Tibial nerve (tissue), 4 donors: ENCODE measurements at regions not wholly inside any gene's neighbourhood (a gene's known extent, or its start where the extent isn't known, plus 50 kb on each side); places are given as distances from the start of the nearest gene placed in this dataset.

Source experiments
- CTCF ChIP-seq, 5 experiments: fragments of 200-600 bp in 3 of 5; fragments of 450-650 bp in 2 of 5; sonication (generic) in 3 of 5; IDR thresholded peaks; one replicate each; pipeline ENCODE4 v1.5.1; 2016 to 2019; ENCODE audit warnings: antibody characterized with exemption in 5 of 5, mild to moderate bottlenecking in 3 of 5, moderate library complexity in 2 of 5
- EP300 ChIP-seq, 2 donors: sonication (generic); formaldehyde crosslinking; IDR thresholded peaks; one replicate each; pipeline ENCODE4 v1.6.1; 2017; ENCODE audit warnings: antibody characterized with exemption in 2 of 2, mild to moderate bottlenecking in 1 of 2
- POLR2A ChIP-seq, 2 donors: fragments of 450-650 bp; IDR thresholded peaks; one replicate each; pipeline ENCODE4 v1.6.1; 2017; ENCODE audit warnings: antibody characterized with exemption in 2 of 2, mild to moderate bottlenecking in 2 of 2, moderate library complexity in 2 of 2

- no peak for TF ChIP-seq EP300 (IDR thresholded peaks at IDR 0.05)
- TF ChIP-seq POLR2A (IDR thresholded peaks at IDR 0.05): no peak
- no peak for TF ChIP-seq CTCF (IDR thresholded peaks at IDR 0.05)
Measured at GRCh38 chr4:15297344-15297743, 130.5 kb upstream of the C1QTNF7 start.
